Liver (tissue), 8 donors: ENCODE measurements at regions not wholly inside any gene's neighbourhood (a gene's known extent, or its start where the extent isn't known, plus 50 kb on each side); places are given as distances from the start of the nearest gene placed in this dataset.
"Not testable (repeated sequence)": the region's sequence is repeated elsewhere in the genome, so short reads cannot be mapped to it uniquely, and the experiment has no call there.

Experiments
- DNase-seq: peaks from one replicate; pipeline ENCODE4 v3.0.0-alpha.2; 2017; ENCODE audit warnings: low spot score
- H3K27ac ChIP-seq, 2 donors: one replicate each; pipeline ENCODE4 v1.7.0; 2013; ENCODE audit warnings: inconsistent platforms in 2 of 2, low read length in 2 of 2, control low read depth in 1 of 2, low read depth in 1 of 2, mild to moderate bottlenecking in 1 of 2
- H3K27me3 ChIP-seq, 4 donors: one replicate each; pipeline versions ENCODE4 v1.6.1 to v1.7.0; 2013; ENCODE audit warnings: low read length in 3 of 4, inconsistent platforms in 1 of 4, mild to moderate bottlenecking in 1 of 4, moderate library complexity in 1 of 4; ENCODE audit not compliant: control insufficient read depth in 4 of 4, insufficient read depth in 4 of 4
- H3K36me3 ChIP-seq, 4 donors: one replicate each; pipeline versions ENCODE4 v1.6.1 to v1.7.0; 2013; ENCODE audit warnings: low read length in 3 of 4, mild to moderate bottlenecking in 3 of 4, low read depth in 1 of 4, moderate library complexity in 1 of 4; ENCODE audit not compliant: control insufficient read depth in 4 of 4, insufficient read depth in 3 of 4
- H3K4me1 ChIP-seq, 4 donors: one replicate each; pipeline versions ENCODE4 v1.6.1 to v1.7.0; 2013; ENCODE audit warnings: low read length in 3 of 4, mild to moderate bottlenecking in 3 of 4, moderate library complexity in 1 of 4; ENCODE audit not compliant: control insufficient read depth in 4 of 4, insufficient read depth in 4 of 4
- H3K4me3 ChIP-seq, 3 donors: one replicate each; pipeline versions ENCODE4 v1.6.1 to v1.7.0; 2013; ENCODE audit warnings: low read length in 3 of 3, control low read depth in 1 of 3, low read depth in 1 of 3, mild to moderate bottlenecking in 1 of 3
- H3K9ac ChIP-seq, 2 donors: one replicate each; pipeline ENCODE4 v1.7.0; 2013; ENCODE audit warnings: low read length in 2 of 2, mild to moderate bottlenecking in 2 of 2, moderate library complexity in 2 of 2, control low read depth in 1 of 2, low read depth in 1 of 2
- H3K9me3 ChIP-seq, 4 donors: one replicate each; pipeline versions ENCODE4 v1.6.1 to v1.7.0; 2013; ENCODE audit warnings: low read length in 3 of 4; ENCODE audit not compliant: control insufficient read depth in 4 of 4
- CTCF ChIP-seq: fragments of 150-350 bp; IDR thresholded peaks from 2 replicates; pipeline ENCODE4 v1.5.1; 2017; ENCODE audit warnings: improper control_type of control experiment, low read depth, low read length; ENCODE audit not compliant: missing input control
- EGR1 ChIP-seq, 2 donors: IDR thresholded peaks; 2 replicates each; pipeline ENCODE4 v1.6.1; 2016 to 2018; ENCODE audit warnings: antibody characterized with exemption in 2 of 2, low read depth in 2 of 2
- FOXA2 ChIP-seq: IDR thresholded peaks from 2 replicates; pipeline ENCODE4 v1.6.1; 2016; ENCODE audit warnings: antibody characterized with exemption
- GABPA ChIP-seq, 2 donors: IDR thresholded peaks in 1 of 2; conservative IDR thresholded peaks in 1 of 2; 2 replicates each; pipeline ENCODE4 v1.6.1; 2016; ENCODE audit warnings: antibody characterized with exemption in 2 of 2, mild to moderate bottlenecking in 1 of 2, moderate library complexity in 1 of 2
- HNF4A ChIP-seq, 2 donors: conservative IDR thresholded peaks; 2 replicates each; pipeline ENCODE4 v1.6.1; 2016; ENCODE audit warnings: antibody characterized with exemption in 2 of 2, mild to moderate bottlenecking in 2 of 2
- HNF4G ChIP-seq: IDR thresholded peaks from 2 replicates; pipeline ENCODE4 v1.6.1; 2016; ENCODE audit warnings: antibody characterized with exemption
- JUND ChIP-seq, 2 donors: IDR thresholded peaks; 2 replicates each; pipeline ENCODE4 v1.6.1; 2016; ENCODE audit warnings: antibody characterized with exemption in 2 of 2
- MAX ChIP-seq: IDR thresholded peaks from 2 replicates; pipeline ENCODE4 v1.6.1; 2016; ENCODE audit warnings: antibody characterized with exemption
- NR2F2 ChIP-seq: IDR thresholded peaks from 2 replicates; pipeline ENCODE4 v1.6.1; 2016; ENCODE audit warnings: antibody characterized with exemption
- RAD21 ChIP-seq, 2 donors: IDR thresholded peaks; 2 replicates each; pipeline ENCODE4 v1.6.1; 2016; ENCODE audit warnings: antibody characterized with exemption in 2 of 2, mild to moderate bottlenecking in 2 of 2
- RXRA ChIP-seq, 2 donors: IDR thresholded peaks; 2 replicates each; pipeline ENCODE4 v1.6.1; 2017 to 2018; ENCODE audit warnings: antibody characterized with exemption in 2 of 2, mild to moderate bottlenecking in 1 of 2
- YY1 ChIP-seq: IDR thresholded peaks from 2 replicates; pipeline ENCODE4 v1.6.1; 2016; ENCODE audit warnings: antibody characterized with exemption, mild to moderate bottlenecking
- ZBTB33 ChIP-seq: IDR thresholded peaks from 2 replicates; pipeline ENCODE4 v1.6.1; 2016; ENCODE audit warnings: antibody characterized with exemption
- WGBS: extraction: QIAGEN DNeasy Blood & Tissue Kit; methylation state at CpG from one replicate; pipeline ENCODE4 v1.1.7; 2013; 5-methylcytosine and 5-hydroxymethylcytosine counted together
- donor health status: healthy.
- donor health status: healthy.
- donor health status: healthy.
- donor health status: healthy.
- donor health status: healthy.

- TF ChIP-seq RAD21 (IDR thresholded peaks at IDR 0.05) (no peak), HNF4G (no peak), FOXA2 (no peak), MAX (no peak), NR2F2 (no peak), ZBTB33 (no peak), RXRA (IDR thresholded peaks at IDR 0.05) (no peak), YY1 (no peak), CTCF (no peak), JUND (IDR thresholded peaks at IDR 0.05) (no peak)
- WGBS, result 96% methylated on average over 5 of the region's 5 CpGs
- Histone ChIP-seq H3K9me3 (no peaks in the 10 kb centered on the region), H3K9ac (no peak overlapping the region), H3K27me3 (no peaks in the 10 kb centered on the region), H3K27ac (no peak overlapping the region), H3K36me3 (no peaks in the 10 kb centered on the region), H3K4me1 (no peaks in the 10 kb centered on the region), H3K4me3 (no peak overlapping the region)
- DNase-seq, result no peak
These were observed 108.8 kb upstream of the HEY2 start for GRCh38 chr6:125640441-125641150.

GRCh38 chr6:125643967-125644661, 105.3 kb upstream of the HEY2 start:
- not testable (repeated sequence) for H3K9ac ChIP-seq, DNase-seq, H3K4me1 ChIP-seq, H3K9me3 ChIP-seq, H3K4me3 ChIP-seq, H3K36me3 ChIP-seq, H3K27ac ChIP-seq, H3K27me3 ChIP-seq
- 94% methylated on average over 27 of the region's 27 CpGs for WGBS

- Histone ChIP-seq H3K27ac (no peak overlapping the region), H3K9ac (no peak overlapping the region), H3K27me3 (no peaks in the 10 kb centered on the region), H3K4me1 (no peaks in the 10 kb centered on the region), H3K9me3 (no peaks in the 10 kb centered on the region), H3K4me3 (no peak overlapping the region), H3K36me3 (no peaks in the 10 kb centered on the region)
- no peak for DNase-seq
- TF ChIP-seq EGR1 (IDR thresholded peaks at IDR 0.05; ENCODE audit: low read depth in 2 of 2) (no peak), RXRA (IDR thresholded peaks at IDR 0.05) (no peak), FOXA2 (no peak), HNF4G (no peak), HNF4A (conservative IDR thresholded peaks at IDR 0.05) (no peak), GABPA (IDR thresholded peaks at IDR 0.05 in 1 of 2, conservative IDR thresholded peaks at IDR 0.05 in 1 of 2) (no peak)
- 94% methylated on average over 4 of the region's 4 CpGs for WGBS
These were observed 102.0 kb upstream of the HEY2 start for GRCh38 chr6:125647391-125647790.

GRCh38 chr6:125653752-125654151, 95.7 kb upstream of the HEY2 start:
- not testable (repeated sequence) for H3K4me3 ChIP-seq, H3K27me3 ChIP-seq, H3K27ac ChIP-seq, DNase-seq, H3K4me1 ChIP-seq, H3K9ac ChIP-seq, H3K9me3 ChIP-seq, H3K36me3 ChIP-seq
